H1 (cell line): ENCODE measurements at regions not wholly inside any gene's neighbourhood (a gene's known extent, or its start where the extent isn't known, plus 50 kb on each side); places are given as distances from the start of the nearest gene placed in this dataset.

Source experiments
- CTCF ChIA-PET: fragments of 300-600 bp; sonication (Branson Sonifier 250); formaldehyde crosslinking; loops from one replicate; lab custom pipeline; 2021; ENCODE audit not compliant: partially characterized antibody; lab: Charles Lee
- POLR2A ChIA-PET: fragments of 300-600 bp; sonication (Branson Sonifier 250); formaldehyde crosslinking; loops from one replicate; lab custom pipeline; 2021; ENCODE audit warnings: inconsistent platforms; ENCODE audit not compliant: partially characterized antibody; lab: Charles Lee
- DNase-seq, 2 experiments: peaks; one replicate each; pipeline versions ENCODE4 v3.0.0 to v3.0.0-alpha.2; 2010 to 2022; ENCODE audit warnings: low spot score in 2 of 2, low read depth in 1 of 2, mixed read lengths in 1 of 2
- FAIRE-seq: peaks from 2 replicates; lab custom pipeline; 2011; peaks lifted over from hg19 to GRCh38; lab: Jason Lieb, UNC
- H2AFZ ChIP-seq: 2 replicates; pipeline ENCODE4 v1.8.1; 2012; ENCODE audit warnings: low read length, inconsistent platforms
- H2AK5ac ChIP-seq: 2 replicates; pipeline ENCODE4 v1.6.1; 2013; ENCODE audit warnings: low read depth, low read length
- H2BK120ac ChIP-seq: replicated peaks from 2 replicates; pipeline ENCODE3; 2013; ENCODE audit warnings: low read depth, low read length, inconsistent platforms
- H2BK12ac ChIP-seq: 2 replicates; pipeline ENCODE4 v1.6.1; 2013; ENCODE audit warnings: low read depth, low read length
- H2BK15ac ChIP-seq: 2 replicates; pipeline ENCODE4 v1.6.1; 2013; ENCODE audit warnings: low read length
- H2BK20ac ChIP-seq: 2 replicates; pipeline ENCODE4 v1.6.1; 2013; ENCODE audit warnings: low read length
- H2BK5ac ChIP-seq: 2 replicates; pipeline ENCODE4 v1.6.1; 2013; ENCODE audit warnings: low read depth, low read length
- H3K14ac ChIP-seq: 2 replicates; pipeline ENCODE4 v1.6.1; 2013; ENCODE audit warnings: inconsistent platforms; ENCODE audit not compliant: insufficient read length
- H3K18ac ChIP-seq: 2 replicates; pipeline ENCODE4 v1.6.1; 2013; ENCODE audit warnings: low read length; ENCODE audit errors: extremely low read depth
- H3K23ac ChIP-seq: 2 replicates; pipeline ENCODE4 v1.6.1; 2013; ENCODE audit warnings: inconsistent platforms; ENCODE audit not compliant: insufficient read length
- H3K23me2 ChIP-seq: 2 replicates; pipeline ENCODE4 v1.6.1; 2013; ENCODE audit warnings: low read depth, low read length
- H3K27ac ChIP-seq: 2 replicates; pipeline ENCODE4 v1.6.1; 2011; ENCODE audit warnings: low read depth, low read length, inconsistent platforms
- H3K27me3 ChIP-seq, 4 experiments: replicated peaks in 1 of 4; 1 replicate in 1 of 4; 2 replicates in 3 of 4; pipeline versions ENCODE4 v1.6.1 to v1.8.1; 2011 to 2013; ENCODE audit warnings: low read length in 3 of 4, mild to moderate bottlenecking in 3 of 4, inconsistent platforms in 2 of 4, mixed read lengths in 2 of 4, moderate library complexity in 1 of 4; ENCODE audit not compliant: control insufficient read depth in 3 of 4, insufficient read depth in 3 of 4; ENCODE audit errors: extremely low read depth in 1 of 4
- H3K36me3 ChIP-seq, 4 experiments: 2 replicates each; pipeline versions ENCODE4 v1.6.1 to v1.8.1; 2011 to 2013; ENCODE audit warnings: mild to moderate bottlenecking in 4 of 4, low read length in 3 of 4, moderate library complexity in 2 of 4, control low read depth in 1 of 4, inconsistent platforms in 1 of 4; ENCODE audit not compliant: insufficient read depth in 4 of 4, control insufficient read depth in 2 of 4
- H3K4ac ChIP-seq: replicated peaks from 2 replicates; pipeline ENCODE3; 2013; ENCODE audit warnings: low read length, low read depth, mixed read lengths, inconsistent platforms; ENCODE audit not compliant: insufficient read length
- H3K4me1 ChIP-seq, 4 experiments: replicated peaks in 1 of 4; 1 replicate in 1 of 4; 2 replicates in 3 of 4; pipeline versions ENCODE4 v1.6.1 to v1.8.1; 2011 to 2013; ENCODE audit warnings: low read length in 3 of 4, inconsistent platforms in 2 of 4, mixed read lengths in 1 of 4; ENCODE audit not compliant: insufficient read depth in 4 of 4, control insufficient read depth in 3 of 4
- H3K4me2 ChIP-seq, 2 experiments: 2 replicates each; pipeline versions ENCODE4 v1.6.1 to v1.8.1; 2011 to 2013; ENCODE audit warnings: low read depth in 2 of 2, low read length in 2 of 2, control low read depth in 1 of 2, inconsistent platforms in 1 of 2, mild to moderate bottlenecking in 1 of 2; ENCODE audit not compliant: insufficient read depth in 1 of 2
- H3K4me3 ChIP-seq, 4 experiments: fragments of 200-600, 300-600 bp in 1 of 4; sonication (generic), shearing (Covaris generic), sonication (Bioruptor Twin) in 1 of 4; 2 replicates each; pipeline versions ENCODE4 v1.5.1 to v1.8.1; 2011 to 2016; ENCODE audit warnings: low read length in 4 of 4, low read depth in 3 of 4, control low read depth in 2 of 4, inconsistent platforms in 2 of 4, mild to moderate bottlenecking in 2 of 4, mixed read lengths in 1 of 4, moderate library complexity in 1 of 4; ENCODE audit not compliant: insufficient read depth in 2 of 4; ENCODE audit errors: extremely low read depth in 1 of 4
- H3K56ac ChIP-seq: replicated peaks from 2 replicates; pipeline ENCODE3; 2013; ENCODE audit warnings: low read depth, mild to moderate bottlenecking, mixed read lengths, low read length, inconsistent platforms; ENCODE audit not compliant: insufficient read length
- H3K79me1 ChIP-seq: 2 replicates; pipeline ENCODE4 v1.6.1; 2013; ENCODE audit warnings: low read depth, low read length, control low read depth
- H3K79me2 ChIP-seq, 2 experiments: 2 replicates each; pipeline versions ENCODE4 v1.6.1 to v1.8.1; 2012 to 2013; ENCODE audit warnings: low read length in 2 of 2, mild to moderate bottlenecking in 2 of 2, inconsistent platforms in 1 of 2; ENCODE audit not compliant: insufficient read depth in 2 of 2, control insufficient read depth in 1 of 2
- H3K9ac ChIP-seq, 4 experiments: replicated peaks in 1 of 4; 1 replicate in 1 of 4; 2 replicates in 3 of 4; pipeline versions ENCODE4 v1.6.1 to v1.8.1; 2011 to 2013; ENCODE audit warnings: low read depth in 3 of 4, low read length in 3 of 4, control low read depth in 2 of 4, mild to moderate bottlenecking in 2 of 4, moderate library complexity in 2 of 4, inconsistent platforms in 1 of 4; ENCODE audit errors: extremely low read depth in 1 of 4
- H3K9me3 ChIP-seq, 2 experiments: 2 replicates each; pipeline versions ENCODE4 v1.6.1 to v1.8.1; 2012 to 2013; ENCODE audit warnings: mild to moderate bottlenecking in 2 of 2, moderate library complexity in 2 of 2, control low read depth in 1 of 2, inconsistent platforms in 1 of 2, low read depth in 1 of 2, low read length in 1 of 2, mixed read lengths in 1 of 2; ENCODE audit not compliant: insufficient read depth in 2 of 2
- H4K20me1 ChIP-seq, 2 experiments: replicated peaks in 1 of 2; 2 replicates each; pipeline versions ENCODE3 to v1.8.1; 2011 to 2013; ENCODE audit warnings: inconsistent platforms in 2 of 2, low read length in 2 of 2, mild to moderate bottlenecking in 1 of 2; ENCODE audit not compliant: insufficient read depth in 2 of 2, control insufficient read depth in 1 of 2
- H4K5ac ChIP-seq: 2 replicates; pipeline ENCODE4 v1.6.1; 2013; ENCODE audit warnings: low read length, low read depth, mixed read lengths, inconsistent platforms; ENCODE audit not compliant: insufficient read length
- H4K8ac ChIP-seq: 2 replicates; pipeline ENCODE4 v1.8.0; 2013; ENCODE audit warnings: mild to moderate bottlenecking, moderate library complexity, low read length, inconsistent platforms; ENCODE audit not compliant: insufficient read depth; ENCODE audit errors: extremely low read depth
- H4K91ac ChIP-seq: replicated peaks from 2 replicates; pipeline ENCODE3; 2013; ENCODE audit warnings: low read length, mixed read lengths, inconsistent platforms; ENCODE audit not compliant: insufficient read length
- BACH1 ChIP-seq: IDR thresholded peaks from 2 replicates; pipeline ENCODE4 v1.6.1; 2012; ENCODE audit warnings: low read length, improper control_type of control experiment
- GABPA ChIP-seq: IDR thresholded peaks from 2 replicates; pipeline ENCODE4 v1.6.1; 2011; ENCODE audit warnings: mild to moderate bottlenecking, low read length, moderate library complexity, borderline replicate concordance; ENCODE audit not compliant: insufficient read depth
- WGBS, 2 experiments: shearing (Covaris generic) in 1 of 2; methylation state at CpG; one replicate each; pipeline versions ENCODE4 v1.1.6 to v1.1.7; 2013 to 2015; ENCODE audit warnings: low lambda C conversion rate in 2 of 2, mixed read lengths in 2 of 2, inconsistent platforms in 1 of 2, low coverage in 1 of 2, missing lambda C conversion rate in 1 of 2; ENCODE audit not compliant: insufficient replicate concordance in 2 of 2, insufficient coverage in 1 of 2, insufficient read length in 1 of 2; ENCODE audit errors: extremely low coverage in 1 of 2, missing lambda C conversion rate in 1 of 2; 5-methylcytosine and 5-hydroxymethylcytosine counted together

- no peaks in the 10 kb centered on the region for H3K27me3 ChIP-seq
- no peaks in the 10 kb centered on the region for H3K36me3 ChIP-seq
- no peak overlapping the region for H2BK15ac ChIP-seq
- no peak overlapping the region for H2AK5ac ChIP-seq
- H4K91ac ChIP-seq: no peak overlapping the region
- no peak overlapping the region for H3K27ac ChIP-seq
- no peaks in the 10 kb centered on the region for H3K79me2 ChIP-seq
- H3K4ac ChIP-seq: no peak overlapping the region
- ChIA-PET CTCF (no interaction called here), POLR2A (no interaction called here)
- DNase-seq (no peak), FAIRE-seq (no peak)
- H2BK120ac ChIP-seq: no peak overlapping the region
- no peak overlapping the region for H2BK12ac ChIP-seq
- no peak overlapping the region for H2BK5ac ChIP-seq
- H3K9me3 ChIP-seq: 0 out of 4 replicates have a peak, but pooled peaks cover 0 to 3% of the 10 kb centered on the region in 2 experiments
- no peak overlapping the region for H4K5ac ChIP-seq
- no peak overlapping the region for H3K56ac ChIP-seq
- WGBS, 2 experiments: 94% methylated on average over 2 of the region's 2 CpGs; no CpG with 5 or more reads in 1 of the 2 experiments
- H4K8ac ChIP-seq: no peak overlapping the region
- H3K18ac ChIP-seq: no peak overlapping the region
- peak overlapping the region; percentile 64; the same call in 1 of the 2 replicates for H2AFZ ChIP-seq
- no peaks in the 10 kb centered on the region for H4K20me1 ChIP-seq
- H2BK20ac ChIP-seq: no peak overlapping the region
- H3K4me3 ChIP-seq: no peak overlapping the region
- H3K23ac ChIP-seq: no peak overlapping the region
- no peak overlapping the region for H3K14ac ChIP-seq
- H3K4me2 ChIP-seq: no peak overlapping the region
- H3K23me2 ChIP-seq: no peaks in the 10 kb centered on the region
- no peak overlapping the region for H3K9ac ChIP-seq
- no peaks in the 10 kb centered on the region for H3K4me1 ChIP-seq
- H3K79me1 ChIP-seq: no peaks in the 10 kb centered on the region
- TF ChIP-seq GABPA (no peak), BACH1 (no peak)
These were observed 580.7 kb downstream of the KCTD8 start for GRCh38 chr4:43867908-43868307.
